Activated CD8-positive, alpha-beta memory T cell treated with anti-CD3 and anti-CD28 coated beads, Interleukin-2, amount 50 U/mL, for 48 hours (primary cell): ENCODE measurements at regions not wholly inside any gene's neighbourhood (a gene's known extent, or its start where the extent isn't known, plus 50 kb on each side); places are given as distances from the start of the nearest gene placed in this dataset.

Experiments used
- DNase-seq: peaks from one replicate; pipeline ENCODE4 v3.0.0-alpha.2; 2020

GRCh38 chr2:204012072-204012653 lies 75.6 kb downstream of the ICOS start:
- no peak for DNase-seq

- DNase-seq = no peak
Measured at GRCh38 chr2:204015118-204015843, 78.7 kb downstream of the ICOS start.

DNA sequence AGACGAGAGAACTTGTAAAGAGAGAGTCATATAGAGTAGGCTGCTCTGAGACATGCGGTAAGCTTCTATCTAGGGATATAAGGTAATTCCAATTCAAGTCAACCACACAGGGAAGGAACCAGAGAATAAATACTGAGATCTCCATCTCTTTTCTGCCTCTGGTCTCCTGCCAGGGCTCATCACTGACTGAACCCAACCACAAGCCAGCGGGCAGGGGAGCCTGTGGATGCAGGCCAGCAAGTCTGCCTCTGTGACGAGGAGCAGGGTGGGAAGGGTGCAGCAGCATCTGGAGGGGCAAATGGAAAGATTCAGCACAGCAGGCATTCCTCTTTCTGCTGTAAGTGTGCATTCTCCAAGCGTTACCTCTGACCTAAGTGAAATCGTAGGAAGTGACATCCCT lies 82.2 kb downstream of the ICOS start:
- DNase-seq = no peak

DNA sequence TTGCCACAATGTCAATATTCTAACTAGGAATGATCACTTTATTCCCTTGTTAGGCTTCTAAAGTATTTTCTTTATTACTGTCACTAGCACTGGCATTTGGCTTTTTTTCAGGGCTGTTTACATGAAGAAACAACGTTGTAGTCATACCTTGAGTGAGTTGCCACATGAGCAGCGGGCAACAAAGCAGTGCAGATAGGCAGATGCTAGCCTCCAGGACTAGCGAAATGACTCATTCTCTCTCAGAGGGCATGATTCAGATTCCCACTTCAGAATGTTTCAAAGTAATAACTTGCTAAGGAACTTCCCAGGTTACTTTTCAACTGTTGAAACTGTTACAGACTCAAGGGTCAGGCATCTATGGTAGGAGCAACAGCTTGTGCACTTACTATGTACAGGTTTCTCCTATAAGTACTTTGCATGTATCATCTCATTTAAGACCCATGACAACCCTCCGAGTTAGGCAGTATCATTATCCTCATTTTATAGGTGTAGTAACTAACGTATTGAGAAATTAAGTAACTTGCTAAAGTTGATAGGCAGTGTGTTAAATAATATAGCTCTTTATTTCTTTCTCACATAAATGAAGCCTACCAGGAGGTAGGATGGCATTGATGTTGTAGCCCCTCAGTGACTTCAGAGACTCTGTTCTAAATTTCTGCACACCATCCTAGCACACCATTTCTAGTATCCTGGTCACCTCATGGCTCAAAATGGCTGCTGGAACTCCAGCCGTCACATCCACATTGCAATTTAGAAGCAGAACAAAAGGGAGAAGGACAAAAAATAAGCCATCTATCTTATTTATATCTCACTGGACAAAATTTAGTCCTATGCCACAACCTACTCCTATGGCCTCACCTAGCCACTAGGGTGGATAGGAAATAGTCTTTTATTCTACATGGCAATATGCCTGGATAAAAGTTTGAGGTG lies 83.3 kb downstream of the ICOS start:
- peak; percentile 65 for DNase-seq

DNA sequence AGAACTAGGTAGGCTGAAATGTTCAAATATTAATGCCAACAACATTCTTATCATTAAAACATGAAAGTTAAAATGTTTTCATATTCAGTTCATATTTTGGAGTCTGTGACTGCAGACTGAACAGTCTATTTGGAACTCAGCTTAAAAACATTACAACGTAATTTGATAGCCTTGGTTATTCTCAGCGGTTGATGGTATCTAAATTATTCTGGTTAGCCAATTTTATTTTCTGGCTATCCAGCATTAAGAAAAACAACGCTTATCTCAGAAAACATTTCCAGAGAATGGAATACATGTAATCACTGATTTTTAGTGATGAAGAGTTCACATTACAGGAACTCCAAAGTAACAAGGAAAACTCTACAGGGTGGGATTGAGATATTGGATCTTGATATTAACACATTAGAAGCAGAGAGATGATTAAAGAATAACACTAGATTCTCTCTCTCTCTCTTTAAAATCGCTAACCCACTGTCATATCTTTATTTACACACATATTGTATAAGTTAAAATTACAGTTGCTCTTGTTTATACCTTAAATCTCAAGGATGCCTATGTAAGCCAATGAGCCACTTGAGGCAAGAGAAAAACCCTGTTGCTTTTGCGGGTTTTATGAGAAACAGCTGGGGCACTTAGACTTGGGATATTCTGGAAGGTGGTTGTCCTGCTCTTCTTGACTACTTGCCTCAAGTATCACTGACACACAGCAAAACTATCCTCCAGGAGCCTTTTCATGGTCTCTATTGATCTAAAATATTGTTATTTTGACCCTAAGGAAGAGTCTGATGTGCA lies 84.9 kb downstream of the ICOS start:
- DNase-seq = no peak

- no peak for DNase-seq
Measured at GRCh38 chr2:204022550-204022949, 86.0 kb downstream of the ICOS start.

DNA sequence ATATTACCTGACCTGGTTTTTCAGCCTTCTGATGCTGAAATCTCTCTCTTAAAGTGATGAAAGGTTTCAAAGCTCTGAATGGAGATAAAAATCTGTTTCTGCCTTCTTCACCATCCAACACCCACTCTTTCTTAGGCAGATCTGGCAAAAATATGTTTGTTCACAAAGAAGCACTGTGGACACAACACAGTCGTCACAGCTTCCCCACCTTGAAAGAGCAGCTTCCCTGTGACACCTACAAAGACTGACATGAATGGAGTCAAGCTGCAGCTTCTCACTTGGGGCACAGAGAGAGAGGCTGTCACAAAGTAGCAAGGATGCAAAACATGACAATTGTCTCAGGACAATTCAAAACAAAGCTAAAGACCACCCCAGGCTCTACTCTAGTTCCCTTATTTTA lies 86.5 kb downstream of the ICOS start:
- DNase-seq = no peak

- no peak for DNase-seq
Measured at GRCh38 chr2:204024503-204024902, 87.9 kb downstream of the ICOS start.

GRCh38 chr2:204024906-204025475 lies 88.4 kb downstream of the ICOS start:
- no peak for DNase-seq

DNA sequence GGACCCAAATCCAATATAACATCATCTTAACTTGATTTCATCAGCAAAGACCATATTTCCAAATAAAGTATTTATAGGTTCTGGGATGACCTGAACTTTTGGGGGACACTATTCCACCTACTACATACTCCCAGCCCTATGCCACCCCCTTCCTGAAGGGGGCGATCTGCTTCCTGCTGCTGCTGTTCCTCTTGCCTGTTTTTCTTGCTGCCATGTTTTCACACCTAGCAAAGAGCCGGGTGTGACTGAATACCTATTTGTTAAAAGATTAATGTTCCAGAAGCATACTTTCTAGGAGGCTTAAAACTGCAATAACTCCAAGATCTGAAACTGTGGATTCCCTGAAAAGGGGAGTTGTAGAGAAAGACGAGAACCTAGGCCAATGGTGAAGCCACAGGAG lies 89.7 kb downstream of the ICOS start:
- DNase-seq = no peak

DNA sequence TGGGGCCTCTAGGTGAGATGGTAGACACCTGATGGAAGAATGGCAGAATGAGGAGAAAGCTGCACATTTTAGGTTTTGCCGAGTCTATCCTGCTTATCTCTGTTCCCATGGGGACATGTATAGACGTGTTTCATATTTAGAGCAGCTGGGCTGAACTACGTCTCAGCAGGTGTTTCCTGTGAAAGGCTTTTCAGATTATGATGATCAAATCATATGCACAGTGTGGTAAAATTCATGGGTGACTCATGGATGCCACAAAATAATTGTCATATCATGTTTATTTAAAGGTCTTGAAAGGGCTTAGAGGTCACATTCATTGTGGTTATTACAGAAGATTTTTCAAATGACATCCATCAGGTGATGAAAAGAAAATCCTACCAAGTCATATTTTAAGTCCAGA lies 90.5 kb downstream of the ICOS start:
- DNase-seq = no peak

- DNase-seq = no peak
Measured at GRCh38 chr2:204030322-204030721, 93.8 kb downstream of the ICOS start.

GRCh38 chr2:204031056-204031455 lies 94.5 kb downstream of the ICOS start:
- no peak for DNase-seq

DNA sequence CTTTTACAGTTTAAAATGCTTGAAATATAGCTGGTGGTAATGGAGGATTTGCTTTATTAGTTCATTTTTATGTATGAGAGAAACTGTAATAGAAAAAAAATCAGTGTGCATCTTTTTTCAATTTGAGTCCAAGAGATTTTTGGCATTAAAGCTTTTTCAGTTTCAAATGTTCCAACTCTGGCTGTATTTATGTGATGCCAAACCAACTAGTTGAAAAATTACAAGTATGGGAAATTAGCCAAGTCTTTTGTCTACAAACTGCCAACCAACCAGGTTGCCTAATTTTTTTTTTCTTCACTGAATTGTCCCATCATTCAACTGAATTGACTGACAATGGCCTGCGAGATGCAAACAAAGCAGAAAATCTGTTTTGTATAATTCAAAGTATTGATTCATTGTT lies 95.7 kb downstream of the ICOS start:
- DNase-seq = no peak

DNA sequence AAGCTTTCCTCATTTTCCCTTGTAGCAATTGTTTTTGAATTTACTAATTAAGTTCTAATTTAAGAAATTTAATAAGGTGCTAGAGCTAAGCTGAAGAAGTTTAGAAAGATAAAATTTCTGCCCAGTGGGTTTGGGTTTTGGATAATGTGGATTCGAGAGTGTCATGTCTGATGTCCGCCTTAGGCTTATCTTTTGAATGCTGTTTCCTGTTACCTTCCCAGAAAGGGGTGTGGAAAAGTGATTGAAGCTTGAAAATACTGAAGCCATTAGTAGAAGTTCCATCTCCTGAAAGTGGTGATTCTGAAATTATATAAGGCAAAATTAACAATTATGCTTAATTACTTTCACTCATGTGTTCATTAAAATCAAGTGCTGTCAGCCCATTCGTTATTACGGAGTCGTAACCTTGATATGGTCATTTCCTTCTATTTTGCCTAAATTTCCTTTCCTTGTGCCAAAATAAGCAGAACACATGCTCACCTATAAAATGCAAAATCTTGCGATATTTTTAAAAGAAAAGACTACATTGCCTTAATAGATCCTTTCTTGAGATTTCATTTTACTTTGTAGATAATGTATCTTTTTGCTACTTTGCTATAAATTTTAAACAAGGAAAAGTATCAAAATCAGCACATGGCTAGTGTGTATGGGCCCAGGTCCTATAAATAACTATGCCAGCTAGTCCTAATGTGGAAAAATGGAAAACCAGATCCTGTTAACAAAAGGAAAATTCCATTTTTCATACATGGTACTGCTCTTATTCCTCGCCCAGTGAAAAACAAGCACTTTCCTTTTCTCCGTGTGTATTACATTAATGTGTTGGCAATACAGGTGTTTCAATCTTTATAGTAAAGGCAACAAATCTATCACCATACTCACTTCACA lies 97.3 kb downstream of the ICOS start:
- DNase-seq = no peak

DNA sequence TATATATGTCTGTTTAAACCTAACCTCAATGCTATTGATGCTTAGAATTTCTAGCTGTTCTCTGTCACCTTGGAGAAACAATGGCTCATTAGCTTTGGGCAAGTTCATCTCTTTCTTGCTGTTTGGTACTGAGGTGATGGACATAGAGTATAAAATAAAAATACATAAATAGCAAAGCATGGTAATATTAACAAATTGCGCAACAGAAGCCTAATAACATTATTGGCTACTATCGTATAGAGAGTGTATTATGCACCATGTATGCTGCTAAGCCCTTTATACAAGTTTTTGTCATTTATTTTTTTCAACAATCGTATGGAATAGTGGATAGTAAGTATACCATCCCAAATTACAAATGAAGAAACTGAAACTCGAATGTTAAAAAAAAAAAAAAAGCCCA lies 100.1 kb downstream of the ICOS start:
- DNase-seq = no peak

GRCh38 chr2:204037286-204037685 lies 100.7 kb downstream of the ICOS start:
- DNase-seq = no peak

GRCh38 chr2:204039298-204039838 lies 102.8 kb downstream of the ICOS start:
- no peak for DNase-seq

- no peak for DNase-seq
Measured at GRCh38 chr2:204040016-204040415, 103.5 kb downstream of the ICOS start.

GRCh38 chr2:204042401-204042800 lies 105.8 kb downstream of the ICOS start:
- no peak for DNase-seq

GRCh38 chr2:204046145-204046544 lies 109.6 kb downstream of the ICOS start:
- DNase-seq = no peak
